BLaER1 treated with 17β-estradiol and CSF1 and Interleukin-3, amounts not matched to agents 10 nM and 100 nM (cell line): ENCODE measurements at regions not wholly inside any gene's neighbourhood (a gene's known extent, or its start where the extent isn't known, plus 50 kb on each side); places are given as distances from the start of the nearest gene placed in this dataset.

ENCODE experiments used
- H3K27ac ChIP-seq, 11 experiments: shearing (Covaris generic); formaldehyde crosslinking; 2 replicates each; pipeline ENCODE4 v1.8.1; 2022
- H3K27me3 ChIP-seq, 11 experiments: shearing (Covaris generic); formaldehyde crosslinking; 2 replicates each; pipeline ENCODE4 v1.8.1; 2022
- H3K36me3 ChIP-seq, 11 experiments: shearing (Covaris generic); formaldehyde crosslinking; 2 replicates each; pipeline ENCODE4 v1.8.1; 2022
- H3K4me1 ChIP-seq, 10 experiments: shearing (Covaris generic); formaldehyde crosslinking; 2 replicates each; pipeline ENCODE4 v1.8.1; 2022
- H3K4me2 ChIP-seq, 11 experiments: shearing (Covaris generic); formaldehyde crosslinking; 2 replicates each; pipeline ENCODE4 v1.8.1; 2022
- H3K4me3 ChIP-seq, 10 experiments: shearing (Covaris generic); formaldehyde crosslinking; 2 replicates each; pipeline ENCODE4 v1.8.1; 2022
- H3K9ac ChIP-seq, 11 experiments: shearing (Covaris generic); formaldehyde crosslinking; 2 replicates each; pipeline ENCODE4 v1.8.1; 2022
- H3K9me3 ChIP-seq, 11 experiments: shearing (Covaris generic); formaldehyde crosslinking; replicated peaks in 1 of 11; 2 replicates each; pipeline ENCODE4 v1.8.1; 2022
- H4K20me1 ChIP-seq, 11 experiments: shearing (Covaris generic); formaldehyde crosslinking; 2 replicates each; pipeline ENCODE4 v1.8.1; 2022
- Cebpa-rat ChIP-seq, 11 experiments: shearing (Covaris generic); IDR thresholded peaks; 2 replicates each; pipeline ENCODE4 v1.8.1; 2022

DNA sequence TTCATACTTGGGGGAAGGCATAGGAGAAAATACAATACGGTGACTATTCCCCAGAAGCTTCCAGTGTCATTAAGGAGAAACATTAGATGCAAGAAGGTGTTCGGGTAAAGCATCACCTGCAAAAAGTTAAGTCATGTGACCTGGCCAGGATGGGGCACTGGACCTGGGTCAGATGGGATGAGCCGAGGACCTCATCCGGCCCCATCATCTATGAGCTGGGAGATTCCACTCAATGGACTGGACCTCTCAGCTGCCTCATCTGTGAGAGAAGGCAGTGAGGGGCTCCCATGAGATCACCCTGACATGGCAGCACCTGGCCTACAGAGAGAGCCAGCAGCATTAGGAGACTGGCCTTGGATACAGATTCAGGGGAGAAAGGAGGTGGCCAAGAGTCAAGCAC, 111.4 kb upstream of the TEX51 start:
- no peak overlapping the region for H3K4me3 ChIP-seq
- H3K9ac ChIP-seq: no peak overlapping the region
- no peaks in the 10 kb centered on the region for H3K36me3 ChIP-seq
- H3K27me3 ChIP-seq: no peaks in the 10 kb centered on the region
- H3K4me1 ChIP-seq: peaks cover 0 to 4% (median 0%) of the 10 kb centered on the region in 10 experiments; a peak in 1 of 20 replicates
- H4K20me1 ChIP-seq: no peaks in the 10 kb centered on the region
- TF ChIP-seq Cebpa-rat (IDR thresholded peaks at IDR 0.05): no peak
- H3K4me2 ChIP-seq: no peak overlapping the region
- no peaks in the 10 kb centered on the region for H3K9me3 ChIP-seq
- H3K27ac ChIP-seq: no peak overlapping the region

DNA sequence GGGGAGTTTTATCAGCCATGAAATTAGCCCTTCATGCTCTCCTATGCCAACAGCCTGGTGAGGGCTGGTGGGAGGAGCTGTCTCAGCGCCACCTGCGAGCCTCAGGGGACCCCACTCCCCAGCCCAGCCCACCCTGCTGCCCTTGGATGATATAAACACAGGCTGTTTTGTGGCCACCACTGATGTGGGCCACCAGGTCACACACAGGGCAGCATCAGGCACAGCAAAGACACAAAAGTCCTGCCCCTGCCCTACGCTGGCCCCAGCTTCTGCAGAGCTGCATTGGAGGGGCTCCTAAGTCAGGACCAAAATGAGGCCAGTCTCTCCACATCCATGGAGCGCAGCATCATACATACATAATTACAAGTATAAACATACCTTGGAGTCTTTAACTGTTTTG, 110.6 kb upstream of the TEX51 start:
- H3K4me2 ChIP-seq: no peak overlapping the region
- H3K9ac ChIP-seq: no peak overlapping the region
- no peak overlapping the region for H3K27ac ChIP-seq
- H3K4me3 ChIP-seq: no peak overlapping the region
- no peaks in the 10 kb centered on the region for H3K36me3 ChIP-seq
- no peaks in the 10 kb centered on the region for H3K27me3 ChIP-seq
- H3K9me3 ChIP-seq: no peaks in the 10 kb centered on the region
- no peaks in the 10 kb centered on the region for H4K20me1 ChIP-seq
- TF ChIP-seq Cebpa-rat (IDR thresholded peaks at IDR 0.05): no peak
- peaks cover 0 to 4% (median 0%) of the 10 kb centered on the region in 10 experiments; a peak in 1 of 20 replicates for H3K4me1 ChIP-seq

DNA sequence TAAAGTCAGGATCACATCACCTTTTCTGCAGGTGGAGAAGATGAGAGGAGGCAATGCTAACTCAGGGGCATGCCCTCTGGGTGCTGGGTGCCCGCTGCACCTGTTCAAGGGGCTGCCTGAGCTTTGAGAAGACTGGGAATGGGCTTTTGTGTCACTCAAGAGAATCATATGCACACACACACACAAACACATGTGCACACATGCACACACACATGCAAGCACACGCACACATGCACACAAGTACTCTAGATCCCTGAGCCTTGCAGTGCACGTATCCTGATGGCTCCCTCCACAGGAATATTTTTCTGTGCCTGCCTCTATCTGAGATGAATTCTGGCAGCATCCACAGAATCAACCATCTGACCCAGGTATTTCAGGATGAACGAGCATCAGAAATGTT, 110.0 kb upstream of the TEX51 start:
- no peak overlapping the region for H3K9ac ChIP-seq
- no peak overlapping the region for H3K4me2 ChIP-seq
- TF ChIP-seq Cebpa-rat (IDR thresholded peaks at IDR 0.05): no peak

DNA sequence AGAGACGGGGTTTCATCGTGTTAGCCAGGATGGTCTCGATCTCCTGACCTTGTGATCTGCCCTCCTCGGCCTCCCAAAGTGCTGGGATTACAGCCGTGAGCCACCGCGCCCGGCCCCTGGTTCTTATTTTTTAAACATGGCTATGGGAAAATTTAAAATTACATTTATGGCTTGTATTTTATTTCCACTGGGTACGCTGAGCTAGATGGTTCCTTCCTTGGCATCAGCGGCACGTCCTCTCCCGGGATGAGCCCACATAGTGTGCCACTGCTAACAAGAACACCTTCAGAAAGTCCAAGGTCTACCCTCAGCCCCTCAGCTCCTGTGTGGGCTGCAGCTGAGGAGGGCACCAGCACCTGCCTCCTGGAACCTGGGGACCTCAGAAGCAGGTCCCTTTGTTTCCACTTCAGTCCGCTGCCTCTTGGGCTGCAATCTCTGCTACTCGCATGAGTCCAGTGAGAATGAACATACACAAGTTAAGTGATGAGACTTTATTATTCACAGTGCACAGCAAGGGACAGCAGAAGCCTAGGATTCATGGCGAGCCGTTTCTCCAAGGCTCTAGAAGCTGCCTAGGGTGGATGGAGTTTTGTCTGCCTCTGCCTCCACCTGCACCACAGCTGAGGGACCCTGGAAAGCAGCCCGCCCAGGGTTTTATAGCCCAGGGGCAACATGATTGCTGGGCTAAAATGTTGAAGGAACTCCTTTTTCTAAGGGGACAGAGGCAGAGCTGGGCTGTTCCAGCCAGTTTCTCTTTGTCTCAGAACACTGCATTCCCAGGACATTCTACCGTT, 107.5 kb upstream of the TEX51 start:
- H3K27me3 ChIP-seq: no peaks in the 10 kb centered on the region
- no peak for TF ChIP-seq Cebpa-rat (IDR thresholded peaks at IDR 0.05)
- H3K4me3 ChIP-seq: no peak overlapping the region

More for the DNA sequence above, 110.0 kb upstream of the TEX51 start:
- Histone ChIP-seq H3K36me3 (no peaks in the 10 kb centered on the region), H4K20me1 (no peaks in the 10 kb centered on the region), H3K27me3 (no peaks in the 10 kb centered on the region), H3K4me3 (no peak overlapping the region), H3K27ac (no peak overlapping the region), H3K9me3 (no peaks in the 10 kb centered on the region), H3K4me1 (peaks cover 0 to 4% (median 0%) of the 10 kb centered on the region in 10 experiments; a peak in 1 of 20 replicates)

DNA sequence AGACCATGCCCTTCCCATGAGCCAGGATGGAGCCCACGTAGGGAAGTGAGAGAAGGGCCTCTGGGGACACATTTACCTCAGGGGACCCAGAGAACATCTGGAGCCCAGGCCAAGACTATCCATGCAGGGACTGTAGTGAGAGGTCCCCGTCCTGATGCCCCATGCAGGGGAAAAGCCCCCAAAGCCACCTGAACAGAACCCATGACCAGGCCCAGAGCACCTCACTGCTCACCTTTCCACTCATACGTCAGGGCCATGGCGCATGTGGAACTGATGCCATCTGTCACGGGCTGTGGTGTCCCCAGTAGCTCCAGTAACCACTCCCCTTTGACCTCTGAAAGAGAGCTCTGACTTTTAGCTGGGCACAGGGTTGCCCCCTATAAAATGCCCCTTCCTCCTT, 106.5 kb upstream of the TEX51 start:
- H3K9ac ChIP-seq: no peak overlapping the region
- no peaks in the 10 kb centered on the region for H3K27me3 ChIP-seq
- H3K9me3 ChIP-seq: no peaks in the 10 kb centered on the region
- no peak overlapping the region for H3K4me3 ChIP-seq
- no peaks in the 10 kb centered on the region for H4K20me1 ChIP-seq
- no peak for TF ChIP-seq Cebpa-rat (IDR thresholded peaks at IDR 0.05)
- H3K27ac ChIP-seq: no peak overlapping the region
- no peaks in the 10 kb centered on the region for H3K36me3 ChIP-seq
- H3K4me1 ChIP-seq: peaks cover 0 to 4% (median 0%) of the 10 kb centered on the region in 10 experiments; a peak in 1 of 20 replicates
- no peak overlapping the region; a peak in 1 of 22 replicates for H3K4me2 ChIP-seq

More for the DNA sequence above, 107.5 kb upstream of the TEX51 start:
- no peaks in the 10 kb centered on the region for H3K9me3 ChIP-seq
- H3K36me3 ChIP-seq: no peaks in the 10 kb centered on the region
- no peak overlapping the region for H3K9ac ChIP-seq
- no peaks in the 10 kb centered on the region for H4K20me1 ChIP-seq
- peaks cover 0 to 4% (median 0%) of the 10 kb centered on the region in 10 experiments; a peak in 1 of 20 replicates for H3K4me1 ChIP-seq
- no peak overlapping the region for H3K4me2 ChIP-seq
- no peak overlapping the region for H3K27ac ChIP-seq

DNA sequence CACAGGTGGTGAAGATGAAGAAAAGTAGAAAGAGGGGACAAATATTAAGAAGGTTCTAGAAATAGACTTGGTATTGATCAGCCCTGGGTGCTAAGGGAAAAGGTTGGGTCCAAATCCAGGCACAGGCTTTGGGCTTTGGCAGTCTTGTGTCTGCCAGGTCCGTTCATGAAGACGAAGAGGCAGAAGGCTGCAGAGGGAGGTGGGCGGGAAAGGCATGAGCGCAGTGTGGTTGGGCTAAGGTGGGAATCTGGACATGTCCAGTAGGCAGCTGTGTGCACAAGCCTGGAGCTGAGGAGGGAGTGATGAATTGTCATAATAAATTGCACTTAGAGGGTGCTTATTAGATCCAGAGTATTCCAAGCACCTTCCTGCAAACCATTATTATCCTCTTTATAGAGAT, 105.7 kb upstream of the TEX51 start:
- Histone ChIP-seq H3K27me3 (no peaks in the 10 kb centered on the region), H3K9me3 (no peaks in the 10 kb centered on the region), H3K4me1 (peaks cover 0 to 4% (median 0%) of the 10 kb centered on the region in 10 experiments; a peak in 1 of 20 replicates), H3K4me3 (no peak overlapping the region), H4K20me1 (no peaks in the 10 kb centered on the region), H3K9ac (no peak overlapping the region), H3K4me2 (no peak overlapping the region), H3K27ac (no peak overlapping the region), H3K36me3 (no peaks in the 10 kb centered on the region)
- no peak for TF ChIP-seq Cebpa-rat (IDR thresholded peaks at IDR 0.05)

DNA sequence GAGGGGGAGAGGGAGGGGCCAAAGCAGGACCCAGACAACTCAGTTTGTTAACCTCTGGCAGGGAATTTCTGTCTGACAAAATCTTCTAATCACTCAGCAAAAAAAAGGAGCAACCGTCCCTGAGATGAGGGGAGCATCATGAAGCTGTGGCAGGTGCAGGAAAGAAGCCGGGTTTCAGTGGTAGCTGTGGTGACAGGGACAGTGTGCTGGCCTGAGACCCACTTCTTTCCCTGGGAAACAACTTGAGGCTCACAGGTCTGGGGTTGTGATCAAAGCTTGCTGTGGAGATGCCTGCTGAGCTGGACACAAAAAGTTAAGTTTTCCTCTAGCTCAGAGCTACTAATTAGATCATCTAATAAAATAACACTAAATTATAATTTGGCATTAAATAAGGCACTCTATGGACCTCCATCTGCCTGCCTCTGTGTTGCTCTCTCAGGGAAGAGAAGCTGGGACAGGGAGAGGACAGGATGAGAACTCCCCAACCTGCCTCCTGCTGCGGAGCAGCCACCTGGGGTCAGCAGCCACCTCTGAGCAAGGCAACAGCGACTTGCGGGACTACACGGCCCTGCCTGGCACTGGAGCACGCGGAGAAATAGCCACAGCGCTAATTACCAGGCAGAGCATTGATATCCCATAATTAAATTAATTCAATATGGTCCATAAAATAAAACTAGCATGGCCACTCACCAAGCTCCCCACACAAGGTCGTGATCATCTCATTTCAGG, 104.6 kb upstream of the TEX51 start:
- no peaks in the 10 kb centered on the region for H3K27me3 ChIP-seq
- no peak overlapping the region for H3K4me3 ChIP-seq
- no peaks in the 10 kb centered on the region for H3K36me3 ChIP-seq
- H4K20me1 ChIP-seq: no peaks in the 10 kb centered on the region
- TF ChIP-seq Cebpa-rat (IDR thresholded peaks at IDR 0.05): no peak
- H3K27ac ChIP-seq: no peak overlapping the region
- no peaks in the 10 kb centered on the region for H3K9me3 ChIP-seq
- H3K9ac ChIP-seq: no peak overlapping the region
- peaks cover 0 to 4% (median 0%) of the 10 kb centered on the region in 10 experiments; a peak in 1 of 20 replicates for H3K4me1 ChIP-seq
- no peak overlapping the region for H3K4me2 ChIP-seq

DNA sequence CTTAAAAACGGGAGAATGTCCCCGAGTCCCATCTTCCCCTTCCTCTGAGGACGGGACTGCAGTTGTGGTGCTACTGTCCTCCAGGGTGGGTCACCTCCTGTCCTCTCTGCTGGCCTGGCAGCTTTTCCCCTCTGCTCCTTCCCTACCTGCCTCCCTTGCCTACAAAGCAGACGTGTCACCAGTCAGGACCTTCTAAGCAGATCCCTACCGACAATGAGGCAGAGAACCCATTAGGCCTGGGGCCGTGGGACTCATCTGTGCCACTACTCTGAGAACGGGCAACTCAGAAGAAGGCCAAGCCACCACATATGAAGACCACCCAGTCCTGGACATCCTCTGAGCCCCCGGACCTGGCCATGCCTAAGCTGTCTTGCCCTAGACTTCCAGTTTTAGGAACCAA, 103.0 kb upstream of the TEX51 start:
- no peaks in the 10 kb centered on the region for H3K36me3 ChIP-seq
- no peaks in the 10 kb centered on the region for H3K9me3 ChIP-seq
- no peak overlapping the region for H3K4me2 ChIP-seq
- H3K9ac ChIP-seq: no peak overlapping the region
- H3K4me3 ChIP-seq: no peak overlapping the region
- peaks cover 0 to 4% (median 0%) of the 10 kb centered on the region in 10 experiments; a peak in 1 of 20 replicates for H3K4me1 ChIP-seq
- no peaks in the 10 kb centered on the region for H3K27me3 ChIP-seq
- no peaks in the 10 kb centered on the region for H4K20me1 ChIP-seq
- H3K27ac ChIP-seq: no peak overlapping the region
- TF ChIP-seq Cebpa-rat (IDR thresholded peaks at IDR 0.05): no peak

DNA sequence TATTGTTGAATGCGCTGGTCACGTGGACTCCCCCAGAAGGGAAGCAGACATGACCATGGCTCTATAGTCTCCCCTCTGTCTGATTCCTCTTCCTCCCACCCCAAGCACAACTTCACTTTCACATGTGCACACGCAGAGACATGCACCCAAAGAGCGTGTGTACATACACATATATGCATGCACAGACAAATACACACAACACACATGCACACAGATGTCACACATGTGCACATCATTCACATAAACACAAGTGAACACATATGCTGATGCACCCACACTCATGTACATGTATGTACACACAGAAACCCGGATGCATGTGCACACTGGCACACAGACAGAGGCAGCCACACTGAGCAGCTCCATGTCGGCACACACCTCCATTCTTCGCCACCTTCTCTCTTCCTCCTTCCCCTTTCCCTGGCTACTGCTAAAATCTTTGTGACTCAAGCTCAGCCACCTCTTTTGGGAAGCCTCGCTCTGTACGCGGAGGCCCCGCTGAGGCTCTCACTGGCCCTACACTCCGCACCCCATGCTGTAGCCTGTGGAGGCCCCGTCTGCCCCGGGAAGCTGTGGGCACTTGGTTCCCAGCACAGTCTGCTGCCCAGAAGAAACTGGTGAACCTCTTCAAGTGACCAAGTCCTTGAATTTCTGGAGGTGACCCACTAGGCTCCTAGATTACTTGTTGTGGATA, 101.6 kb upstream of the TEX51 start:
- Histone ChIP-seq H3K9ac (no peak overlapping the region), H3K4me1 (peaks cover 0 to 2% (median 0%) of the 10 kb centered on the region in 10 experiments; a peak in 1 of 20 replicates), H3K4me2 (no peak overlapping the region), H3K27ac (no peak overlapping the region), H3K36me3 (no peaks in the 10 kb centered on the region), H3K4me3 (no peak overlapping the region), H3K9me3 (no peaks in the 10 kb centered on the region), H4K20me1 (no peaks in the 10 kb centered on the region), H3K27me3 (no peaks in the 10 kb centered on the region)
- TF ChIP-seq Cebpa-rat (IDR thresholded peaks at IDR 0.05): no peak
